Activated CD4-positive, alpha-beta T cell treated with anti-CD3 and anti-CD28 coated beads, Interleukin-2, amount 10 ng/mL, durations not matched to agents 7 days and 5 days (primary cell): ENCODE measurements at regions not wholly inside any gene's neighbourhood (a gene's known extent, or its start where the extent isn't known, plus 50 kb on each side); places are given as distances from the start of the nearest gene placed in this dataset.

Experiments
- CTCF ChIA-PET: fragments of 350-600 bp; sonication (Branson Sonifier 250); formaldehyde crosslinking; loops from one replicate; lab custom pipeline; 2021; ENCODE audit warnings: antibody characterized with exemption; lab: Charles Lee
- POLR2A ChIA-PET: fragments of 350-600 bp; sonication (Branson Sonifier 250); formaldehyde crosslinking; loops from one replicate; lab custom pipeline; 2021; ENCODE audit warnings: antibody characterized with exemption; lab: Charles Lee
- DNase-seq: peaks from one replicate; pipeline ENCODE4 v3.0.0-alpha.2; 2020
- H3K27ac Mint-ChIP-seq: one replicate; pipeline ENCODE4 v1.8.0; 2021; ENCODE audit warnings: mild to moderate bottlenecking, moderate library complexity, mixed read lengths
- H3K27me3 Mint-ChIP-seq: one replicate; pipeline ENCODE4 v1.8.0; 2021; ENCODE audit warnings: mixed read lengths
- H3K36me3 Mint-ChIP-seq: one replicate; pipeline ENCODE4 v1.8.0; 2021; ENCODE audit warnings: low read depth, mixed read lengths
- H3K4me1 Mint-ChIP-seq: one replicate; pipeline ENCODE4 v1.8.0; 2021; ENCODE audit warnings: mixed read lengths
- H3K4me3 Mint-ChIP-seq: one replicate; pipeline ENCODE4 v1.8.0; 2021; ENCODE audit warnings: mild to moderate bottlenecking, moderate library complexity, mixed read lengths
- H3K9me3 Mint-ChIP-seq: one replicate; pipeline ENCODE4 v1.8.0; 2021; ENCODE audit warnings: mixed read lengths

- CTCF ChIA-PET, result no interaction called here
- H3K4me1 Mint-ChIP-seq, result no peaks in the 10 kb centered on the region
- no peak for DNase-seq
- POLR2A ChIA-PET, result no interaction called here
- H3K27me3 Mint-ChIP-seq, result no peaks in the 10 kb centered on the region
- H3K4me3 Mint-ChIP-seq, result no peak overlapping the region
- H3K36me3 Mint-ChIP-seq, result no peaks in the 10 kb centered on the region
- H3K27ac Mint-ChIP-seq, result no peak overlapping the region
- peaks cover 2% of the 10 kb centered on the region for H3K9me3 Mint-ChIP-seq
Measured at GRCh38 chr6:23174781-23175361, 605.5 kb downstream of the HDGFL1 start.

- Mint-ChIP-seq H3K9me3 (peaks cover 2% of the 10 kb centered on the region), H3K36me3 (no peaks in the 10 kb centered on the region), H3K27ac (no peak overlapping the region), H3K4me3 (no peak overlapping the region), H3K4me1 (no peaks in the 10 kb centered on the region), H3K27me3 (no peaks in the 10 kb centered on the region)
- no peak for DNase-seq
- CTCF ChIA-PET, result no interaction called here
- POLR2A ChIA-PET, result no interaction called here
Measured at GRCh38 chr6:23175391-23175790, 606.0 kb downstream of the HDGFL1 start.

GRCh38 chr6:23176471-23176870 lies 607.1 kb downstream of the HDGFL1 start:
- ChIA-PET POLR2A (no interaction called here), CTCF (interaction anchor here (1.3 kb wide), 1 partner anchor 11 kb away, joined by 3 read pairs; no protein-coding TSS in a partner anchor)
- no peaks in the 10 kb centered on the region for H3K27me3 Mint-ChIP-seq
- H3K4me3 Mint-ChIP-seq, result no peak overlapping the region
- H3K4me1 Mint-ChIP-seq, result no peaks in the 10 kb centered on the region
- no peaks in the 10 kb centered on the region for H3K36me3 Mint-ChIP-seq
- DNase-seq, result no peak
- no peaks in the 10 kb centered on the region for H3K9me3 Mint-ChIP-seq
- no peak overlapping the region for H3K27ac Mint-ChIP-seq

- no peaks in the 10 kb centered on the region for H3K9me3 Mint-ChIP-seq
- H3K27me3 Mint-ChIP-seq, result no peaks in the 10 kb centered on the region
- H3K4me3 Mint-ChIP-seq, result no peak overlapping the region
- POLR2A ChIA-PET, result no interaction called here
- no peak overlapping the region for H3K27ac Mint-ChIP-seq
- CTCF ChIA-PET, result interaction anchor here (1.3 kb wide), 1 partner anchor 11 kb away, joined by 3 read pairs; no protein-coding TSS in a partner anchor
- no peaks in the 10 kb centered on the region for H3K4me1 Mint-ChIP-seq
- DNase-seq, result no peak
- H3K36me3 Mint-ChIP-seq, result no peaks in the 10 kb centered on the region
Measured at GRCh38 chr6:23176883-23177282, 607.5 kb downstream of the HDGFL1 start.

GRCh38 chr6:23177806-23178205 lies 608.4 kb downstream of the HDGFL1 start:
- Mint-ChIP-seq H3K27ac (no peak overlapping the region), H3K4me1 (no peaks in the 10 kb centered on the region), H3K9me3 (no peaks in the 10 kb centered on the region), H3K36me3 (no peaks in the 10 kb centered on the region), H3K27me3 (no peaks in the 10 kb centered on the region), H3K4me3 (no peak overlapping the region)
- CTCF ChIA-PET, result no interaction called here
- DNase-seq, result no peak
- POLR2A ChIA-PET, result no interaction called here

- no peak overlapping the region for H3K27ac Mint-ChIP-seq
Measured at GRCh38 chr6:23179994-23180393, 610.6 kb downstream of the HDGFL1 start.

GRCh38 chr6:23180504-23181293 lies 611.3 kb downstream of the HDGFL1 start:
- Mint-ChIP-seq H3K27ac (no peak overlapping the region), H3K9me3 (no peaks in the 10 kb centered on the region), H3K4me3 (no peak overlapping the region), H3K27me3 (no peaks in the 10 kb centered on the region), H3K4me1 (no peaks in the 10 kb centered on the region), H3K36me3 (no peaks in the 10 kb centered on the region)
- no peak for DNase-seq
- POLR2A ChIA-PET, result no interaction called here
- CTCF ChIA-PET, result interaction anchor here (0.6 kb wide), 1 partner anchor 9 kb away, joined by 4 read pairs; no protein-coding TSS in a partner anchor

More at GRCh38 chr6:23179994-23180393, 610.6 kb downstream of the HDGFL1 start:
- Mint-ChIP-seq H3K4me3 (no peak overlapping the region), H3K9me3 (no peaks in the 10 kb centered on the region), H3K36me3 (no peaks in the 10 kb centered on the region), H3K27me3 (no peaks in the 10 kb centered on the region), H3K4me1 (no peaks in the 10 kb centered on the region)
- no peak for DNase-seq
- ChIA-PET POLR2A (no interaction called here), CTCF (no interaction called here)

GRCh38 chr6:23181356-23182110 lies 612.2 kb downstream of the HDGFL1 start:
- no peaks in the 10 kb centered on the region for H3K4me1 Mint-ChIP-seq
- no peaks in the 10 kb centered on the region for H3K27me3 Mint-ChIP-seq
- no peak overlapping the region for H3K4me3 Mint-ChIP-seq
- no peaks in the 10 kb centered on the region for H3K36me3 Mint-ChIP-seq
- no peak overlapping the region for H3K27ac Mint-ChIP-seq
- CTCF ChIA-PET, result no interaction called here
- DNase-seq, result no peak
- no peaks in the 10 kb centered on the region for H3K9me3 Mint-ChIP-seq
- POLR2A ChIA-PET, result no interaction called here

GRCh38 chr6:23183846-23184245 lies 614.5 kb downstream of the HDGFL1 start:
- Mint-ChIP-seq H3K36me3 (no peaks in the 10 kb centered on the region), H3K27me3 (no peaks in the 10 kb centered on the region), H3K4me3 (no peak overlapping the region), H3K4me1 (no peaks in the 10 kb centered on the region), H3K9me3 (no peaks in the 10 kb centered on the region), H3K27ac (no peak overlapping the region)
- CTCF ChIA-PET, result no interaction called here
- DNase-seq, result no peak
- POLR2A ChIA-PET, result no interaction called here

GRCh38 chr6:23184351-23184750 lies 615.0 kb downstream of the HDGFL1 start:
- Mint-ChIP-seq H3K9me3 (no peaks in the 10 kb centered on the region), H3K4me3 (no peak overlapping the region), H3K27me3 (no peaks in the 10 kb centered on the region), H3K27ac (no peak overlapping the region), H3K36me3 (no peaks in the 10 kb centered on the region), H3K4me1 (no peaks in the 10 kb centered on the region)
- CTCF ChIA-PET, result no interaction called here
- no peak for DNase-seq
- POLR2A ChIA-PET, result no interaction called here

GRCh38 chr6:23195487-23195886 lies 626.1 kb downstream of the HDGFL1 start:
- CTCF ChIA-PET, result no interaction called here
- H3K27me3 Mint-ChIP-seq, result no peaks in the 10 kb centered on the region
- no peaks in the 10 kb centered on the region for H3K9me3 Mint-ChIP-seq
- H3K4me1 Mint-ChIP-seq, result no peaks in the 10 kb centered on the region
- no peak overlapping the region for H3K4me3 Mint-ChIP-seq
- no peak for DNase-seq
- POLR2A ChIA-PET, result no interaction called here
- no peak overlapping the region for H3K27ac Mint-ChIP-seq
- H3K36me3 Mint-ChIP-seq, result no peaks in the 10 kb centered on the region

- Mint-ChIP-seq H3K36me3 (no peaks in the 10 kb centered on the region), H3K4me1 (no peaks in the 10 kb centered on the region), H3K4me3 (no peak overlapping the region), H3K9me3 (no peaks in the 10 kb centered on the region), H3K27ac (no peak overlapping the region), H3K27me3 (no peaks in the 10 kb centered on the region)
- POLR2A ChIA-PET, result no interaction called here
- CTCF ChIA-PET, result no interaction called here
- DNase-seq, result no peak
Measured at GRCh38 chr6:23199541-23199940, 630.2 kb downstream of the HDGFL1 start.

- Mint-ChIP-seq H3K4me1 (no peaks in the 10 kb centered on the region), H3K36me3 (no peaks in the 10 kb centered on the region), H3K27me3 (no peaks in the 10 kb centered on the region), H3K4me3 (no peak overlapping the region), H3K27ac (no peak overlapping the region), H3K9me3 (no peaks in the 10 kb centered on the region)
- CTCF ChIA-PET, result no interaction called here
- no peak for DNase-seq
- POLR2A ChIA-PET, result no interaction called here
Measured at GRCh38 chr6:23200946-23201345, 631.6 kb downstream of the HDGFL1 start.
